ENCODE measurements at regions not wholly inside any gene's neighbourhood (a gene's known extent, or its start where the extent isn't known, plus 50 kb on each side); places are given as distances from the start of the nearest gene placed in this dataset.

- DNase-seq (ENCODE audit: extremely low spot score, insufficient read length, low read depth), result no peak
- no peak for FAIRE-seq
These were observed 64.7 kb upstream of the PRLR start for GRCh38 chr5:35294976-35295375.

DNA sequence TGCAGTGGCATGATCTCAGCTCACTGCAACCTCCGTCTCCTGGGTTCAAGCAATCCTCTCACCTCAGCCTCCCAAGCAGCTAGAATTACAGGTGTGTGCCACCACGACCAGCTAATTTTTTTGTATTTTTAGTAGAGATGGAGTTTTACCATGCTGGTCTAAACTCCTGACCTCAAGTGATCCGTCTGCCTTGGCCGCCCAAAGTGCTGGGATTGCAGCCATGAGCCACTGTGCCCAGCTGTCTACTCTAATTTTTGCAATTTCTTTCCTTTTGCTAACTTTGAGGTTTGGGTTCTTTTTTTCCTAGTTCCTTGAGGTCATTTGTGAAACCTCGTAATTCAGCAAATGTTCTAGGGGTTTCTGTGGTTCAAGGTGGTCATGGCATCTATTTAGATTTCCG, 63.7 kb upstream of the PRLR start:
- no peak for FAIRE-seq
- no peak for DNase-seq (ENCODE audit: extremely low spot score, insufficient read length, low read depth)

GRCh38 chr5:35285435-35285834, 55.1 kb upstream of the PRLR start:
- DNase-seq (ENCODE audit: extremely low spot score, insufficient read length, low read depth) (no peak), FAIRE-seq (no peak)

DNA sequence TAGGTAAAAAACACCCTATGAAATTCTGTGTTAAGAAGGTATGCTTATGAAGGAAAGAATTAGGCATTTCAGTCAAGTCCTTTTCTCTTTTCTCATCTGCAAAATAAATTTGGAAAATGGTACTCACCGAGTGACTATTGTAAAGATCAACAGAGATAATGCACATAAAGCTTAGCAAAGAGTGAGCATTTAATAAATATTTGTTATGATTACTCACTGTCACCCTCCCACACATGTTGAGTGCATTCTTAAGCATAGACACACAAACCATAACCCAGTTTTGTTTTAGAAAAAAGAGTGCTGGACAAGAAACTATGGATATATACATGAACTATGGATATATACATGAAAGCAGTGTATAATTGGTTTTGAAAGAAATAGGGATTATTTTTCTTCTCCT, 54.7 kb upstream of the PRLR start:
- FAIRE-seq, result no peak
- DNase-seq (ENCODE audit: extremely low spot score, insufficient read length, low read depth), result no peak

GRCh38 chr5:35284364-35284763, 54.1 kb upstream of the PRLR start:
- FAIRE-seq, result no peak
- no peak for DNase-seq (ENCODE audit: extremely low spot score, insufficient read length, low read depth)

DNA sequence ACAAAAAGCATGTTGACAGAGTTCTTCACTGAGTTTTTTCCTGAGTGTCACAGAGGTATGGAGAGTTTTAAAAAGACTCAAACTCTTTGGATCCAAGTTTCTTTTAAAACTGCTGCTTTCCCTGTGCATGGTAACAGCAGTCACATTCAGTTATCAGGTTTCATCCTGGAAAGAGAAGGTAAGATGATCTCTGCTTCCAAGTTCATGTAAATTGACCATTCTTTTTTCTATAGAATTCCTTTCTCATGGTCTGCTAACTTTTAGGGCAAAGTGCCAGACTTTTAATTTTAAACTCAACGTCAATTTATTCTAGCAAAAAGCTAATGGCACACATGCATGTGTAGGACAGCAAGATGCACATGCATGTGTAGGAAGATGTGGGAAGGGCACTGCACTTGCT, 52.5 kb upstream of the PRLR start:
- no peak for FAIRE-seq
- no peak for DNase-seq (ENCODE audit: extremely low spot score, insufficient read length, low read depth)

GRCh38 chr5:35281613-35282012, 51.3 kb upstream of the PRLR start:
- DNase-seq (ENCODE audit: extremely low spot score, insufficient read length, low read depth) (no peak), FAIRE-seq (peak; percentile 82)
